ENCODE measurements at regions not wholly inside any gene's neighbourhood (a gene's known extent, or its start where the extent isn't known, plus 50 kb on each side); places are given as distances from the start of the nearest gene placed in this dataset.

DNA sequence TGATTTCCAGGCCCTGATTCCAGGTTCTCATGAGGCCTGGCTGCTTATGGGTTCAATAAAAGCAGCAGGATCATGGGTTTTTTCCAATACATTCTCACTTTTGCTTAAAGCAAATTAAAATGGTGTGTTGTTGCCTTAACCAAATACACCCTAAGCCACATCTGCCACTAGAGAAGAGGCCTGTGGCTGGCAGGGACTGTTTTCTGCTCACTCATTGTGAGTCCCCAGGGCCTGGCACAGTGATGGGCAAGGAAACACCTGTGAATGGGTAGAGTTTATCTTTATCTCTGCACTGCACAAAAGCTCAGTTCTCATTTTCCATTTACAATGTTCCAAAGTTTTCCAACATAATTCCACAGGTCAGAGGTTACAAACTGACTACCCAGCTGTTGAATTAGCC, 726.0 kb downstream of the UQCRFS1 start:
- POLR2A ChIA-PET, result no interaction called here
- no peak overlapping the region for H3K4me3 Mint-ChIP-seq
- no peak for ATAC-seq
- TF ChIP-seq E2F5 (CRISPR knock-in tag; IDR thresholded peaks at IDR 0.05), result no peak
- TF ChIP-seq FOXK1 (CRISPR knock-in tag; IDR thresholded peaks at IDR 0.05), result no peak
- no peak for TF ChIP-seq GRHL2 (CRISPR knock-in tag; IDR thresholded peaks at IDR 0.05; ENCODE audit: insufficient replicate concordance, severe bottlenecking)
- no peak for TF ChIP-seq GTF2I (CRISPR knock-in tag; conservative IDR thresholded peaks at IDR 0.05)
- TF ChIP-seq NFYB (CRISPR knock-in tag; conservative IDR thresholded peaks at IDR 0.05; ENCODE audit: low read depth), result no peak
- TF ChIP-seq, protein P1, sequence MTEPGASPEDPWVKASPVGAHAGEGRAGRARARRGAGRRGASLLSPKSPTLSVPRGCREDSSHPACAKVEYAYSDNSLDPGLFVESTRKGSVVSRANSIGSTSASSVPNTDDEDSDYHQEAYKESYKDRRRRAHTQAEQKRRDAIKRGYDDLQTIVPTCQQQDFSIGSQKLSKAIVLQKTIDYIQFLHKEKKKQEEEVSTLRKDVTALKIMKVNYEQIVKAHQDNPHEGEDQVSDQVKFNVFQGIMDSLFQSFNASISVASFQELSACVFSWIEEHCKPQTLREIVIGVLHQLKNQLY (CRISPR knock-in tag; IDR thresholded peaks at IDR 0.05), result no peak
- TF ChIP-seq ZNF219 (CRISPR knock-in tag; IDR thresholded peaks at IDR 0.05; ENCODE audit: borderline replicate concordance), result no peak
- TF ChIP-seq RORB (CRISPR knock-in tag; IDR thresholded peaks at IDR 0.05), result no peak
- no peak for TF ChIP-seq ZNF416 (CRISPR knock-in tag; IDR thresholded peaks at IDR 0.05)
- no peak for TF ChIP-seq ZNF121 (CRISPR knock-in tag; IDR thresholded peaks at IDR 0.05)
- TF ChIP-seq ZBTB43 (CRISPR knock-in tag; IDR thresholded peaks at IDR 0.05), result no peak
- H3K4me1 Mint-ChIP-seq, result peaks cover 52% of the 10 kb centered on the region
- DNase-seq (ENCODE audit: low spot score), result no peak
- CTCF ChIA-PET, result interaction anchor here (0.9 to 2.0 kb wide), 3 partner anchors 18 to 250 kb away, joined by 3 to 5 read pairs (median 4); no protein-coding TSS in a partner anchor
- no peaks in the 10 kb centered on the region for H3K9me3 Mint-ChIP-seq
- no peaks in the 10 kb centered on the region for H3K36me3 Mint-ChIP-seq
- no peaks in the 10 kb centered on the region for H3K27me3 Mint-ChIP-seq (ENCODE audit: low read depth)
- H3K27ac Mint-ChIP-seq, result no peak overlapping the region

DNA sequence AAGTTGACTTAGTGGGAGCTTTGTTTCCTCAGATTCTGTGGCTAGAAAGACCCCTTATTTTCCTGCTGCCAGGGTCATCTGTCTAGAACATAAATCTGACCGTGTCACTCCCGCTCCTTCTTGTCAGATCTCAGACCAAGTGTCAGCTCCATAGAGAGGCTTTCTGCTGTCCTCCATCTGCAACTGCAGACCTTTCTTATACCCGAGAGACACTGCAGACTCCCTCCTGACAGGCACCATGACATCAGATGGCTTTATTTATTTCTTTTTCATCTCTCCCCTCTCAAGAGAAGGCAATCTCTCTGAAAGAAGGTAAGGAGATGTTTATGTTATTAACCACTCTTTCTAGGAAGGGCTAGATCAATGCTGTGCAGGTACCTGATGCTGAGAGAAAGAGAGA, 726.5 kb downstream of the UQCRFS1 start:
- DNase-seq (ENCODE audit: low spot score), result no peak
- ChIA-PET POLR2A (interaction anchor here (0.7 kb wide), 1 partner anchor 40 kb away, joined by 4 read pairs; no protein-coding TSS in a partner anchor), CTCF (interaction anchor here (1.1 kb wide), 1 partner anchor 18 kb away, joined by 4 read pairs; no protein-coding TSS in a partner anchor)
- Mint-ChIP-seq H3K4me1 (peaks cover 55% of the 10 kb centered on the region), H3K27me3 (ENCODE audit: low read depth) (no peaks in the 10 kb centered on the region), H3K4me3 (no peak overlapping the region), H3K36me3 (no peaks in the 10 kb centered on the region), H3K9me3 (no peaks in the 10 kb centered on the region), H3K27ac (peak overlapping the region; percentile 71; the same call in 1 of the 2 replicates)
- no peak for ATAC-seq
- TF ChIP-seq NFATC4 (CRISPR knock-in tag; IDR thresholded peaks at IDR 0.05), result no peak
- TF ChIP-seq ZNF232 (CRISPR knock-in tag; IDR thresholded peaks at IDR 0.05), result no peak
- TF ChIP-seq, protein P2, sequence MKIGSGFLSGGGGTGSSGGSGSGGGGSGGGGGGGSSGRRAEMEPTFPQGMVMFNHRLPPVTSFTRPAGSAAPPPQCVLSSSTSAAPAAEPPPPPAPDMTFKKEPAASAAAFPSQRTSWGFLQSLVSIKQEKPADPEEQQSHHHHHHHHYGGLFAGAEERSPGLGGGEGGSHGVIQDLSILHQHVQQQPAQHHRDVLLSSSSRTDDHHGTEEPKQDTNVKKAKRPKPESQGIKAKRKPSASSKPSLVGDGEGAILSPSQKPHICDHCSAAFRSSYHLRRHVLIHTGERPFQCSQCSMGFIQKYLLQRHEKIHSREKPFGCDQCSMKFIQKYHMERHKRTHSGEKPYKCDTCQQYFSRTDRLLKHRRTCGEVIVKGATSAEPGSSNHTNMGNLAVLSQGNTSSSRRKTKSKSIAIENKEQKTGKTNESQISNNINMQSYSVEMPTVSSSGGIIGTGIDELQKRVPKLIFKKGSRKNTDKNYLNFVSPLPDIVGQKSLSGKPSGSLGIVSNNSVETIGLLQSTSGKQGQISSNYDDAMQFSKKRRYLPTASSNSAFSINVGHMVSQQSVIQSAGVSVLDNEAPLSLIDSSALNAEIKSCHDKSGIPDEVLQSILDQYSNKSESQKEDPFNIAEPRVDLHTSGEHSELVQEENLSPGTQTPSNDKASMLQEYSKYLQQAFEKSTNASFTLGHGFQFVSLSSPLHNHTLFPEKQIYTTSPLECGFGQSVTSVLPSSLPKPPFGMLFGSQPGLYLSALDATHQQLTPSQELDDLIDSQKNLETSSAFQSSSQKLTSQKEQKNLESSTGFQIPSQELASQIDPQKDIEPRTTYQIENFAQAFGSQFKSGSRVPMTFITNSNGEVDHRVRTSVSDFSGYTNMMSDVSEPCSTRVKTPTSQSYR (CRISPR knock-in tag; IDR thresholded peaks at IDR 0.05), result no peak
- TF ChIP-seq SOX15 (CRISPR knock-in tag; IDR thresholded peaks at IDR 0.05), result no peak
- no peak for TF ChIP-seq ZNF263 (CRISPR knock-in tag; IDR thresholded peaks at IDR 0.05; ENCODE audit: low read depth)
- no peak for TF ChIP-seq GABPB1 (CRISPR knock-in tag; IDR thresholded peaks at IDR 0.05)
- TF ChIP-seq RELA (CRISPR knock-in tag; IDR thresholded peaks at IDR 0.05; ENCODE audit: borderline replicate concordance), result no peak
- TF ChIP-seq, protein P3, sequence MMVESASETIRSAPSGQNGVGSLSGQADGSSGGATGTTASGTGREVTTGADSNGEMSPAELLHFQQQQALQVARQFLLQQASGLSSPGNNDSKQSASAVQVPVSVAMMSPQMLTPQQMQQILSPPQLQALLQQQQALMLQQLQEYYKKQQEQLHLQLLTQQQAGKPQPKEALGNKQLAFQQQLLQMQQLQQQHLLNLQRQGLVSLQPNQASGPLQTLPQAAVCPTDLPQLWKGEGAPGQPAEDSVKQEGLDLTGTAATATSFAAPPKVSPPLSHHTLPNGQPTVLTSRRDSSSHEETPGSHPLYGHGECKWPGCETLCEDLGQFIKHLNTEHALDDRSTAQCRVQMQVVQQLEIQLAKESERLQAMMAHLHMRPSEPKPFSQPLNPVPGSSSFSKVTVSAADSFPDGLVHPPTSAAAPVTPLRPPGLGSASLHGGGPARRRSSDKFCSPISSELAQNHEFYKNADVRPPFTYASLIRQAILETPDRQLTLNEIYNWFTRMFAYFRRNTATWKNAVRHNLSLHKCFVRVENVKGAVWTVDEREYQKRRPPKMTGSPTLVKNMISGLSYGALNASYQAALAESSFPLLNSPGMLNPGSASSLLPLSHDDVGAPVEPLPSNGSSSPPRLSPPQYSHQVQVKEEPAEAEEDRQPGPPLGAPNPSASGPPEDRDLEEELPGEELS (CRISPR knock-in tag; IDR thresholded peaks at IDR 0.05), result no peak

Measured in WTC11 (cell line).